NCI-H446 treated with DMSO at 0.1 percent for 48 hours (cell line): ENCODE measurements at regions not wholly inside any gene's neighbourhood (a gene's known extent, or its start where the extent isn't known, plus 50 kb on each side); places are given as distances from the start of the nearest gene placed in this dataset.

Experiments
- DNase-seq: peaks from one replicate; lab custom pipeline; 2025; lab: John Stamatoyannopoulos, UW

DNA sequence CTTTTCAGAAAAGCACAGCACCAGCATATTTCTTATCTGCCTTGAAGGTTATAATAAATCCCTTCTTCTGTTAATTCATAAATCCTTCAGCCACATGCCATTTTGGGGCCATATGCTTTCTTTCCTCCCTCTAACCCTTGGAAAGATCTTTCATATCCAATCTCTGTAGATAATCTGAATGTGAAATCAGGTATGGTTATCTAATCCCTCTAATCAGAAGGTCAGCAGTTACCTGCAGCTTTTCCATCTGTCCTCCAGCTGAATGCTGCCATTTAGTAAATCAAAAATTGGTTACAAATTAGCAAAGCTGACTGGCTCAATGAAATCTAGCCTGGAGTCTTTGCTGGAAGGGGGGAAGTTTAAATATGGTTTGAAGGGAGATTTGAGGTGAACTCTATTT lies 230.5 kb downstream of the PIK3C3 start:
- no peak for DNase-seq

DNA sequence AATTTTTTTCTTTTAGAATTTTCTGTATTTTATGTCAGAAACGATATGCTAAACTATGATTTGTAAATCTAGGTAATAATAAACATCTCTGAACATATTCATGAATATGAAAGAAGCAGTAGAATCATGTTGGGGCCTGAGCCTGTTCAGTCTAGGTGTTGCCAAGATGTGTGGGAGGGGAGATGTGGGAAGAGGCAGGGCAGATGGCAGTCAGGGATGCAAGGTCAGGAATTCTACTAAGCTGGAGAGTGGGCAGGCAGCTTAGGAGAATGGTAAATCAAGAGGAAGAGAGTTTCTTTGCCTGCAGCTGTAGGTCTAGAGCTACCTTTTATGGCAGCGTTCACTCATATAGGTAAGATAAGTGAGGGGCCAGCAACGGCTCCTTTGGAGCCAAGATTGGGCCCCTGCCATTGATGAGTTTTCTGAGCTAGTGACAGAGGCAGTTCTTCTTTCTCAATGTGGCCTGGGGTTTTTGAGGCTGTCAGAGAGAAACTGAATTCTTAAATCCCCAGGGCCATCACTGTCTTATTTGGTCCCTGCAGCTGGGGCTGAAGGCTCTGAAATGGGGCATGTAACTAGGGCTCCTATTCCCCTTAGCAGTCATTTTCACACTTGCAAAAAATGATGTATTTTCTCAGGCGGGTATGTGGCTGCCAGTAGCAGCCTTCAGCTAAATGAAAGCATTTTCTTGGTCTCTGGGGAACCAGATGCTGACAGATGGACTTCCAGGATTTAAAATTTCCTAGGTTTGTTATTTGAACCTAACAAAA lies 232.8 kb downstream of the PIK3C3 start:
- DNase-seq, result peak; percentile 48

DNA sequence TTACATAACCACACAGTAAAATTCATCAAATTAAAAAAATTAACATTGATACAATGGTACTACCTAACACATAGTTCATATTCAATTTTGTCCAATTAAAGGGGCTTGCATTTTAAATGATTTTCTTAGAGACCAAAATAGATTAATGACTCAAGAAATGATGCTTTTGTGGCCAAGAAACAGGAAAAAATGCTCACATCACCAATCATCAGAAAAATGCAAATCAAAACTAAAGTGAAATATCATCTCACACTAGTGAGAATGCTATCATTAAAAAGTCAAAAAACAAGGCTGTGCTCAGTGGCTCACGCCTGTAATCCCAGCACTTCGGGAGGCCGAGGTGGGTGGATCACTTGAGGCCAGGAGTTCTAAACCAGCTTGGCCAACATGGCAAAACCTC lies 235.6 kb downstream of the PIK3C3 start:
- no peak for DNase-seq

DNA sequence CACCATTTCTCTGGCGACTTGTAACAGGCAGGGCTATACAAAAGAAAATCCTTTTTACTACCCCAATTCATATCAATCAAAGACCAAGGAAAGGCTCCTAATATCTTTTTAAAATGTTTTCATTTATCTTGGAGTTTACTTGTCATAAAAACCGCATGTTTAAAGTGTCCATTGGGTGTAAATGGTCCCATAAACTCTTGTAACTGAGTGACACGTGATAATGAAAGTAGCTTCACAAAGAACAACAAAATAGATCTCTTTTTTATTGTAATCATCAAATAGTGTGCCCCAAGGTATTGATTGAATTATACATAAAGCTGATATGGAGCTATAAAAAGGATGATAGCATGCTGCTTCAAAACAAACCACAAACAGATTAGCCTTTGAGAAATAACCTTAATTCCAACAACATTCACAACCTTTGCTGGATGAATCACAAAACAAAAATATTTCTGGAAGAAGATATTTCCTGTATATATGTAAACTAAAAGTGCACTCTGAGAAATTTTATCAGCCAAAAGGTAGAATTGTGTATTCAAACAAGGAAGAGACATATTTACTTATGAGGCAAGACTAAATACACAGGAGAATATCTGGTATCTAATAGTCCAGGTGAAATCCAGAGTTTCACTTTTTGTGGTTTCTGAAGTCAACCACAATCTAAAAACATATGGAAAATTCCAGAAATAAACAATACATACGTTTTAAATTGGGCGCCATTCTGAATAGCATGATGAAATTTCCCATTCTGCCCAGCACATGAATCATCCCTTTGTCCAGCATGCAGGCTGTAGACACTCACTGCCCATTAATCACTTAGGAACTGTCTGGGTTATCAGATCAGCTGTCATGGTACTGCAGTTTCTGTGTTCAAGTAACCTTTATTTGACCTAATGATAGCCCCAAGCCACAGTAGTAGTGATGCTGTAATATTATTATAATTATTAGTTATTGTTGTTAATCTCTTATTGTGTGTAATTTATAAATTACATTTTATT lies 237.5 kb downstream of the PIK3C3 start:
- no peak for DNase-seq

DNA sequence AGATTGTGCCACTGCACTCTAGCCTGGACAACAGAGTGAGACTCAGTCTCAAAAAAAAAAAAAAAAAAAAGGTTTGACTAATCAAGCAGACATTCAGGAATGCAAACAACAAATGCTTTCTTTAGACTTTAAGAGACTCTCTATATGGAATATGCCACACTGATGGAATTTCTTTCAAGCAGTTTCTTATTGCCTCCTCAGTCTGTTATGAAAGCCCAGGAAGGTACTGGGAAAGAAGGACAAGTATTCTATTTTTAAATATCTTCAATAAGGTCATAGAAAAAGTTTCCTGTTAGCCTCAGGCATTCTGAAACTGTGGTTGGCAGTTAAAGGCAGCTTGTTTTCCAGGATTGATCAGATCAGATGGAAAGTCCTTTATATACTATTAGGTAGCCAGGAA lies 241.6 kb downstream of the PIK3C3 start:
- DNase-seq, result no peak

DNA sequence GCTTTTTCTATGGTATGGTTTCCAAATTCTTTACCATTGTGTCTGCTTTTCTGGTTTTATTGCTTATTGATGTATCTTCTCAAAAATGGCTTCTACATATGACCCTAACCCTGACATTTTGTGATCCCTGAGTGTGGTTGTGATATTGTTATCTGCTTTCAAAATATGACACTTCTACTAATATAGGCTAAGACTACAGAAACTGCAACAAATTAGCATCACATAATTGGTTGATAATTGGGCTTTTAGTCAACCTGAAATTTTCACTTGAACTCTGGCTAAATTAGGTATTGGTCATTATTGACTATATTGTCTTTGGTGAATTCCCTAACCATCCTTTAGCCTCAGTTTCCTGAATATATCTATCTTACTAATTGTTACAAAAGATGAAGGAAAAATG lies 246.1 kb downstream of the PIK3C3 start:
- DNase-seq, result no peak

DNA sequence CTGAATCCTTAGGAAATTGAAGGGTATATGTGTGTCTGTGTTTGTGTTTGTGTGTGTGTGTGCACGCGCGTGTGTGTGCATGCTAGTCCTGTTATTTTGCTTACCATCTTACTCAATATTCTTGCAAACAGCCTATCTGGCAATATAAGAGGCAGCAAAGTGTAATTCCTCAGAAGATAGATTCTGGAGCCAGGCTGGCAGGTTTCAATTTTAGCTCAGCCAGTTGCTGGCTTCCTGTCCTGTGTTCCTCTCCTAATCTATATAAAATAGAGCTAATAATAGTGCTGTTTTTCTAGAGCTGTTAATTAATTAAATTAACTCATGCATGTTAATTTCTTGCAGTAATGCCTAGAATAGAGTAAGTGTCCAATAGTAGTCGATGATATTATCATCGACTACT lies 256.2 kb downstream of the PIK3C3 start:
- DNase-seq, result peak; percentile 35

DNA sequence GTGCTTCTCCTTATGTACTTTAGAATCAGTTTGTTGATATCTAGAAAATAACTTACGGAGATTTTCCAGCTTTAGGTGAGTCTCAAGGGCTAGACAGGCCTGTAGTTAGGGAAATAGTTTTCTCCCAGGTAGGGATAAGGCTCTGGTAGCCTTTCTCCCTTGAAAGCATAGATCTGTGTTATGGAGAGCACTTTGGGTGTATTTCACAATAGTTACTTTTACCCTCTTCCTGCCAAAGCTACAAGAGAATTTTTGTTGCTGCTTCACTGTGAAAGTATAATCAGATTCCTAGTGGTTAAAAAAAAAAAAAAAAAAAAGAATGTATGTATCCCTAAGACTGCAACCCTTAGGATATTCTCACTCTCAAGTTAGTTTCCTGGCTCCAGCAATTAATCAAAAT lies 267.5 kb downstream of the PIK3C3 start:
- DNase-seq, result no peak

DNA sequence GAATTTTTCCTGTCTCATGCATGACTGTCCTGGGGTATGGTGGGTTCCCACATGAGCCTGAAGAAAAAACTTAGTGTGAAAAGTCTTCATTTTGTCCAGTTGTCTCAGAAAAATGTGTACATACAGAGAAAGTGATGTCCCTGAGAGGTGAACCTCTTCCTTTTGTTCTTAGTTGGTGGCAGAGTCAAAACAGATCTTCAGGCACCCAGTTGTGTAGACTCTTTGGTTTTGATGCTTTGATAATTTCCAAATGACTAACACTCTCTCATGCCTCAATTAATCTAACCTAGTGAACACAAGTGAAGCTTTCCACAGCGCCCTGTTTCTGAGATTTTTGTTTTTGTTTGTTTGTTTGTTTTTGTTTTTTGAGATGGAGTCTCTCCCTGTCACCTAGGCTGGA lies 273.5 kb downstream of the PIK3C3 start:
- no peak for DNase-seq

DNA sequence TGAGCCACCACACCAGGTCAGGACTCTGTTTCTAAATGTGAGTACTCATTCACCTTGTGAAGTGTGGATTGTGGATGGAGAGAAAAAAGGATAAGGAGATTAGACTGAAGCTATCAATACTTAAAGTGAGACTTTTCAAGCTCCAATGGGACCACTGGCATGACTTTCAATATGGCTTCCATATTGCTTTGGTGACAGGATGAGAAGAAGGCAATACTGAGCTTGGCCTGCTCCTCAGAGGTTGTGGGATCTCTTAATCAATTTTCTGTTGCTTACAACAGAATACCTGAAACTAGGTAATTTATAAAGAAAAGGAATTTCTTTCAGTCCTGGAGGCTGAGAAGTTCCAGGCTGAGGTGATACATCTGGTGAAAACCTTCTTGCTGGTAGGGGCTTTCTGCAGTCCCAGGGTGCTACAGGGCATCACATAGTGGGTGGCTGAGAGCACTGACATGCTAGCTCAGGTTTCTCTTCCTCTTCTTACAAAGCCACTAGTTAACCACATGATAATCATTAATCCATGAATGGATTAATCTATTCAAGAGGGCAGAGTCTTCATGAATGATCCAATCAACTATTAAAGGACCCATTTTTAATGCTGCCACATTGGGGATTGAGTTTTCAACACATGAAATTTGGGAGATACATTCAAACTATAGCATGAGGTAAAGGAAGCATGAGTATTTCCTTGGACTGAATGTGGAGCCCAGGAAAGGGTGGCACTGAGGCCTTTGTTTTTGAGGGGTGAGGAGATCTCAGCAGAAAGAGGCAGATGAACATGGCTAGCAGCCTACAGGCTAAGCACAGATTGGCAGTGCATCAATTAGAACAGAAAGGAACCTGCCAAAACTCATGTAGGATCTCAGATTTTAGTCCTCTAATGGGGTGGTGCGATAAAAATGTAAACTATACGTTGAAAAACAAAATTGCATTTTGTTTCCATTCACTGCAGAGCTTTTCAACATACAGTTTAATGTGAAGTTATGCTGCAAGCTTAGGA lies 274.5 kb downstream of the PIK3C3 start:
- DNase-seq, result peak; percentile 5

DNA sequence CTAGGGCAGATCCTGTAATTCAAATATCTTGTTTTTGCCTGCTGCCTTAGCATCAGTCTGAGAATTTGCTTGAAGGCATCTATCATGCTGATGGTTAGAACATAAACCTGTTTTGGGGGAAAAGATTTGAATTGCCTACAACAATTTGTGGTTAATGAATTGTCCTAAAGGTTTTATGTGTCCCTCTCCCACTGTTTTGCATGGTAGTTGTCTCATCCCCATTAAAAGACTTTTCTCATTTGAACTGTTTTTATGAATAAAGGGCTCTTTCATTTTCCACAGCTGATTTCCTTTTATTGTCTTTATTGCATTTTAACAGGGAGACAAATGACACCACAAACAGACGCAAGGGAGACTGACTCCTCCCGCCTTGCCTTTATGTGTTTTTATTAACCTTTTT lies 275.6 kb downstream of the PIK3C3 start:
- no peak for DNase-seq

DNA sequence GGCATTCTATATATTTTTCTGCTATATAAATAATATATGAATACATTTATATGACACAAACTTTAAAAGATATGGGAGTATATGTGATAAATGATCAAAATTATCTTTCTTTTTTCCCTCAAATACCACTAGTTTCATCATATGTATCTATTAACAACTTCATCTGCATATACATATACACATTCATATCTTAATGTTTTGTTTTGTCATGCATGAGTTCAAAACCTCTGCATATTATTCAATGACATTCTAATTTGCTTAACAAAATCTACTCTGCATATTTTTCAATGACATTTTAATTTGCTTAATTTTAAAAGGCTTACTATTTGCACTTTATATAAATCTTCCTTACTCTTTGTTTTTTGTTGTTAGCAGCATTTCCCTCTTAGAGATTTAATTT lies 276.2 kb downstream of the PIK3C3 start:
- no peak for DNase-seq

DNA sequence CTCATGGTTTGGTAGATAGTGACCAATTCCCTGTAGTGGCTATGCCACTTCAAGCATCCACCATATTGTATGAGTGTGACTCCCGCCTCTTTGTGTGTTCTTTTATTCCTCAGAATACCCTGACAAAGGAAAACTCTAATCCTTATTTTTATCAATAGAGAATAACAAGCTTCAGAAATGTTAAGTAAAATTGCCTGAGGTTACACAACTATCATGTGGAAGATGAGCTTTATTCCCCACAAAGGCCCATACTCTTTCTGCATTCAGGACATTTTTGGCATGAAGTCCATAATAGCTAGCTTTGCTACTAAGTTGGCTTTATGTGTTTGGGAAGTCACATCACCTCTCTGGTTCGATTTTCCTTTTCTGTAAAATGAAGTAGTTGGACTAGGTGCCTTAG lies 276.8 kb downstream of the PIK3C3 start:
- DNase-seq, result no peak

DNA sequence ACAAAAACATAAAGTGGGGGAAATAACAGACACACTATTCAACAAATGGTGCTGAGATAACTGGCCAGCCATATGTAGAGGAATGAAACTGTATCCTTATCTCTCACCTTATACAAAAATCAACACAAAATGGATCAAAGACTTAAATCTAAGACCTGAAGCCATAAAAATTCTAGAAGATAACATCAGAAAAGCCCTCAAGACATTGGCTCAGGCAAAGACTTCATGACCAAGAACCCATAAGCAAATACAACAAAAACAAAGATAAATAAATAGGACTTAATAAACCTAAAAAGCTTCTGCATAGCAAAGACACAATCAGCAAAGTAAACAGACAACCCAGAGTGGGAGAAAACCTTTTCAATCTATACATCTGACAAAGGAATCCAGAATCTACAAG lies 278.9 kb downstream of the PIK3C3 start:
- DNase-seq, result no peak

DNA sequence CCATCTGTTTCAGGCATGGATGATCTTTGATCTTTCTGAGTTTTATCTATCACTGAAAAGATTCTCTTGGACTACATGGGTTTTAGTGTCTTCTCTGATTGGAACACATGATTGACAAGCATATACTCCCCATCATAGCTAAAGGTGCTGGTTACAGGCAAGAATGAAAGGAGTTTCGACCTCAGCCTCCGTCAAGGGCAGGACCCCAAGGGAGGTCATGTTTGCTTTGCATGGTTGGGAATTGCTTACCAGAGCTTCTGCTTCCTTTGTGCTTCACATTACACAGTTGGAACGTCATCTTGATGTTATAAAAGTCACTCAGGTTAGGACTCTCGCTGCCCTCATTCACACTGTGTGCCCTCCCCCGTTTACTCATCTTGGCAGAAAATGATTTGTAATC lies 287.7 kb downstream of the PIK3C3 start:
- DNase-seq, result no peak

DNA sequence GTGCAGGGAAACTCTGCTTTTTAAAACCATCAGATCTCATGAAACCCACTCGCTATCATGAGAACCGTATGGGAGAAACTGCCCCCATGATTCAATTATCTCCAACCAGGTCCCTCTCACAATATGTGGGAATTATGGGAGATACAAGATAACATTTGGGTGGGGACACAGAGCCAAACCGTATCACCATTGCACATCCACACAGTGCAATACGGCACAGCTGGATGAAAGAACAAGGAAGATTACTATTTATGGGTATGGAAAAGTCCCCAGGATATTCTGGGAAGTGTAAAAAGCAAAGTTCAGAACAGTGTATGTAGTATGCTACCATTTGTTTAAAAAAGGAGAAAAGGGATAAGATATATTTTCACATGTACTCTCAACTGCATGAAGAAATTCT lies 290.1 kb downstream of the PIK3C3 start:
- no peak for DNase-seq

DNA sequence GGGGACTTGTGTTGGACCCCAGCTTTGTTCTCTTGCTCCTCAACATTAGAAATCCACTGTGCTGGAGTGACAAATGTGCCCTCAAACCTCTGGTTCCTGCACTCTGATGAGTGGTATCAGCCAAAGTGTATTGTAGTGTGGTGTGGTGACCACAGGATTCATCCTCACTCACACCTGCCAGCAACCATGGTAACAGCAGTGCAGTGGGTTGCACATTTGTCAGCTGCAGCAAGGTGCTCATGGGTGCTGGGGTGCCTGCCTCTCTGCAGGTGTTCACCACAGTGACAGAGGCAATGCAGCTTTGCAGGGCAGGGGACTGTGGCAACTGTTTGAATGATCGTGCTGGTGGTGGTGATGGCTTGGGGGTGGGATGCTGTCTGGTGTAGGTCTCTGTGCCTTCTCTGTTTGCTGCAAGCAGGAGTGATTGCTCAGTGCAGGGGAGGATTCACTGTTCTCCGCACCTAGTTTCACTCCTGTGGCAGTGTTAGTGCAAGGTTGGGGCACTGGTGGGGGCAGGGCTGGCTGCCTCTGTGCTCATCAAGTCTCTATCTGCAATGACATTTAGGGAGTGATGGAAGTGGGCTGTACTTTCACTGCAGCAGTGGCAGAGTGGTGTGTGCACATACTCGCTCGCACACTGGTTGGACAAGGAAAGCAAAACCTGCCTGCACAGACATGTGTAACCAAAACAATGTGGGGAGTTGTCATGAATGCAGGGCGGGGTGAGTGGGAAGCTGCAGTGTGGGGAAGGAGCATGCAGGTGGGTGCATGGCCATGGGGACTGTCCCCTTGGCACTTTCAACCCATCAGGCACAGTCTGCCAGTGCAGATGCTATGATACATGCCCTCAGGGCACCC lies 301.1 kb downstream of the PIK3C3 start:
- DNase-seq, result no peak

DNA sequence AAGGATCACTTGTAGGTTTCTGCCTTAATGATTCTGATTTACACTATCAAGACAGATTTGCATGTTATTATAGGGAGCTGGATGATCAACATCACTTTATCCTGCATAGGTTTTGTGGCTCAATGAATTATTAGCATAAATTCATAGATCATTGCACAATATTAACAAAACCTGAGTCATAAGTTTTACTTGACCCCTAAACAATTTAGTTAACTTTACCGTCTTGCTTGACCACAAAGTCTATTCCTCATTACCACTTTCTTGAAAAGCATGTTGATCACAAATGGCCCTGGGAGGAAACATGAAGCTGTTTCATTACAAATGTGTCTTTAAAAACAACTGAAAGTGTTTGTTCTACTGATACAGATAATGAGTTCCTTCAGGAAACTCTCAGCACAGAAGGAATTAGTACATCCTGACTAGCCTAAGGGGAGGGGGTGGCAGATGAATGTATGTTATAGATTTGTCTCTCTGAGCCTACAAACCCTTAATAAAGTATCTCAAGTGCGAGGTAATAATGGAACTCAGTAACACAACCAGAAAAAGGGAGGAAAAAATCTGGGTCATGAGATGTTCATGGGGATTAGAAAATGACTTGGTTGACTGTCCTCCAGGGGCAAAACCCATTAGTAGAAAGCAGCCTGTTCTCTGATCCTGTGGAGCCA lies 303.4 kb downstream of the PIK3C3 start:
- DNase-seq, result no peak

DNA sequence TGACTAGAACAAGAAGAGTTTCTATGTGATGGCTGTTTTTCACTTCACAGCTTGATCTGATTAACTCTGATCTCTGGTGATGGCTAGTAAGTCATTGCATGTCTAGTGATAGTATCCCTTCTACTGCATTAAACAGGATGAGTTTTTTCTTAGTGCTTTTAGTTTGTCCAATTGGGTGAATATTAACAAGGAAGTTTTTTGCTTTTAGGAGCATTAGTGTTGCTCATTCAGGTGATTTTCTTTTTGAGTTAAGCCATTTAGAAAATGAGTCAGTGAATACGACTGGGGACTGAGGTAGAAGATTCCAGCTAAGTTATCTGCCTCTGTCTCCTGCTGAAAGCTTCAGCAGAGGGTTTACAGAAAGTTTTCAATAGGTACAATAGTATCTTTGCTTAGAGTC lies 306.7 kb downstream of the PIK3C3 start:
- no peak for DNase-seq

DNA sequence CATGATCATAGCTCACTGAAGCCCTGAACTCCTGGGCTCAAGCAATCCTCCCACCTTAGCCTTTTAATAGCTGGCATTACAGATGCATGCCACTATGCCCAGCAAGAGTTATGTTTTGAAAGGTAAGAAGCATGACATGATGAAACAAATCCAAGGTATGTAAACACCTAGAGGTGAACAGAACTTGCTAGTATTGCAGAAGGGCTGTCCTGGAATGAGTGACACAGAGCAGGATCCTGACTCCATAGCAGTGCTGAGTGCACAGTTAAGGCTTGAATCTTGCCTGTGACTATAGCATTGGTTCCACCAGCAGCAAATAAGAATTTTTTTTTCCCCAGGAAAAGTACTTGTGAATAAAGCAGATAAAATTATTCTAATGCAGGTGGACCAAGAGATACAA lies 309.5 kb downstream of the PIK3C3 start:
- no peak for DNase-seq
